PC-3 (cell line): ENCODE measurements at regions not wholly inside any gene's neighbourhood (a gene's known extent, or its start where the extent isn't known, plus 50 kb on each side); places are given as distances from the start of the nearest gene placed in this dataset.

Source experiments
- ATAC-seq: fragments of 200-7000 bp; cut with Tn5 transposase; 2 replicates; pipeline ENCODE4 v1.9.1; 2020; ENCODE audit warnings: mild to moderate bottlenecking, moderate library complexity
- BruUV-seq: library from RNA; stranded (reverse); fragments of 400-500 nt; replicated peaks from 2 replicates; lab custom pipeline; 2021; lab: Mats Ljungman, UMichigan
- CTCF ChIA-PET: fragments of 300-600 bp; sonication (Branson Sonifier 250); formaldehyde crosslinking; loops from one replicate; lab custom pipeline; 2022; ENCODE audit warnings: antibody characterized with exemption; lab: Charles Lee
- POLR2A ChIA-PET: fragments of 300-600 bp; sonication (Branson Sonifier 250); formaldehyde crosslinking; loops from one replicate; lab custom pipeline; 2022; ENCODE audit warnings: antibody characterized with exemption; ENCODE audit not compliant: unreplicated experiment; lab: Charles Lee
- DNase-seq: peaks from one replicate; pipeline ENCODE4 v3.0.0-alpha.2; 2015
- H2AFZ ChIP-seq: fragments of 300-600 bp; sonication (generic); 2 replicates; pipeline ENCODE4 v1.6.0; 2016; ENCODE audit warnings: antibody characterized with exemption, low read length
- H3F3A ChIP-seq: fragments of 300-600 bp; sonication (generic); one replicate; pipeline ENCODE4 v1.6.0; 2017; ENCODE audit warnings: antibody characterized with exemption, low read length, control low read depth, mild to moderate bottlenecking; ENCODE audit not compliant: unreplicated experiment
- H3K27ac ChIP-seq: fragments of 300-600 bp; sonication (generic); 2 replicates; pipeline ENCODE4 v1.5.1; 2016; ENCODE audit warnings: mild to moderate bottlenecking, low read length
- H3K27me3 ChIP-seq: fragments of 300-600 bp; sonication (generic); 2 replicates; pipeline ENCODE4 v1.6.1; 2016; ENCODE audit warnings: low read length, mixed read lengths
- H3K36me3 ChIP-seq: fragments of 300-600 bp; sonication (generic); 2 replicates; pipeline ENCODE4 v1.6.1; 2016; ENCODE audit warnings: low read depth, mixed run types, low read length, mixed read lengths
- H3K4me1 ChIP-seq: fragments of 300-600 bp; sonication (generic); 2 replicates; pipeline ENCODE4 v1.5.1; 2016; ENCODE audit warnings: low read length; ENCODE audit not compliant: insufficient read depth
- H3K4me2 ChIP-seq: fragments of 300-600 bp; sonication (generic); 2 replicates; pipeline ENCODE4 v1.6.0; 2016; ENCODE audit warnings: low read length
- H3K4me3 ChIP-seq: fragments of 300-600 bp; sonication (generic); 2 replicates; pipeline ENCODE4 v1.5.1; 2016; ENCODE audit warnings: mild to moderate bottlenecking, low read length, mixed read lengths
- H3K79me2 ChIP-seq: fragments of 300-600 bp; sonication (generic); 2 replicates; pipeline ENCODE4 v1.6.1; 2017; ENCODE audit warnings: low read length, mixed read lengths
- H3K9ac ChIP-seq: fragments of 300-600 bp; sonication (generic); 2 replicates; pipeline ENCODE4 v1.6.0; 2016; ENCODE audit warnings: mild to moderate bottlenecking, low read length
- H3K9me2 ChIP-seq: fragments of 300-600 bp; sonication (generic); replicated peaks from 2 replicates; pipeline ENCODE4 v1.6.1; 2016; ENCODE audit warnings: mixed run types, low read length, mixed read lengths
- H3K9me3 ChIP-seq: fragments of 300-600 bp; sonication (generic); 2 replicates; pipeline ENCODE4 v1.6.1; 2016; ENCODE audit warnings: low read length, mixed read lengths
- H4K20me1 ChIP-seq: fragments of 300-600 bp; sonication (generic); 2 replicates; pipeline ENCODE4 v1.6.1; 2016; ENCODE audit warnings: low read length, mixed read lengths
- EZH2 ChIP-seq: fragments of 300-600 bp; sonication (generic); IDR thresholded peaks from one replicate; pipeline ENCODE4 v1.6.1; 2017; ENCODE audit warnings: antibody characterized with exemption, mild to moderate bottlenecking, low read length; ENCODE audit not compliant: unreplicated experiment
- EZH2phosphoT487 ChIP-seq: fragments of 300-600 bp; sonication (generic); IDR thresholded peaks from 2 replicates; pipeline ENCODE4 v1.6.1; 2018; ENCODE audit warnings: mild to moderate bottlenecking, antibody characterized with exemption, low read length, borderline replicate concordance
- intact Hi-C: fragments of 100-400 bp; cut with micrococcal nuclease; formaldehyde crosslinking; loops from 2 replicates; pipeline ENCODE4 v1.9.0; 2023
- TF ChIP-seq, protein P1 (sequence below): fragments of 300-600 bp; sonication (generic); conservative IDR thresholded peaks from 2 replicates; pipeline ENCODE4 v1.5.1; 2017; ENCODE audit warnings: antibody characterized with exemption, low read depth, mild to moderate bottlenecking, low read length

DNA sequence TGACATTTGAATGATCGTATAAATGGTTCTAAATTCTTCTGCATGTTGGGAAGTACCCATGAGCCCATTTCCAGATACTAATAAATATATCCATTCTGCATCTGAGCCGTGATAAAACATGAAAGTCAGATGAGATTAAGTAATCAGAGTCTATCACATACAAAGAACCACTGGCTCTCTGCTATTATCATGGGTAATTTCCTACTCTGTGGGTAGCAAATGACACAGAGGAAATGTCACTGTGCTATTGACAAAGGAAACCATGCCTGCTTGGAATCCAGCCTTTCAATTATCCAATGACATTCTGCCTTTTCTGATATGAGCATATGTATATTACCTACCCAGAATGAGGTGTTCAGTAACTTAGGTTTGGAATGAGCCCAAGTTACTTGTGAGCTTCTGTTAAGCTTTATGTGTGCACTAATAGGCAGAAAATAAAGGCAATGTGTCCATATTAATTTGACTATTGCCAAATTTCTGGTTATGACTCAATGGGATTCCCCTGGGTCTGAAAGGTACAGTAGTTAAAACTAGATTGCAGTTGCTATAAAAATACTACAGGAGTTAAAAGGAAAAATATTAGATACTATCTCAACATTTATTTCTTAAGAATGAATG lies 238.7 kb upstream of the KCNIP4 start:
- Histone ChIP-seq H3K4me1 (peaks cover 18% of the 10 kb centered on the region), H3K9ac (no peak overlapping the region), H4K20me1 (no peaks in the 10 kb centered on the region), H3K79me2 (no peaks in the 10 kb centered on the region), H3K27ac (no peak overlapping the region), H3K4me2 (no peak overlapping the region), H3K27me3 (no peaks in the 10 kb centered on the region), H3F3A (no peaks in the 10 kb centered on the region), H2AFZ (no peak overlapping the region), H3K4me3 (no peak overlapping the region), H3K9me2 (no peaks in the 10 kb centered on the region), H3K36me3 (no peaks in the 10 kb centered on the region), H3K9me3 (no peaks in the 10 kb centered on the region)
- no TSS peak for BruUV-seq
- intact Hi-C loops = no loop called here
- TF ChIP-seq EZH2 = no peak
- TF ChIP-seq EZH2phosphoT487 = no peak
- TF ChIP-seq, protein P1, sequence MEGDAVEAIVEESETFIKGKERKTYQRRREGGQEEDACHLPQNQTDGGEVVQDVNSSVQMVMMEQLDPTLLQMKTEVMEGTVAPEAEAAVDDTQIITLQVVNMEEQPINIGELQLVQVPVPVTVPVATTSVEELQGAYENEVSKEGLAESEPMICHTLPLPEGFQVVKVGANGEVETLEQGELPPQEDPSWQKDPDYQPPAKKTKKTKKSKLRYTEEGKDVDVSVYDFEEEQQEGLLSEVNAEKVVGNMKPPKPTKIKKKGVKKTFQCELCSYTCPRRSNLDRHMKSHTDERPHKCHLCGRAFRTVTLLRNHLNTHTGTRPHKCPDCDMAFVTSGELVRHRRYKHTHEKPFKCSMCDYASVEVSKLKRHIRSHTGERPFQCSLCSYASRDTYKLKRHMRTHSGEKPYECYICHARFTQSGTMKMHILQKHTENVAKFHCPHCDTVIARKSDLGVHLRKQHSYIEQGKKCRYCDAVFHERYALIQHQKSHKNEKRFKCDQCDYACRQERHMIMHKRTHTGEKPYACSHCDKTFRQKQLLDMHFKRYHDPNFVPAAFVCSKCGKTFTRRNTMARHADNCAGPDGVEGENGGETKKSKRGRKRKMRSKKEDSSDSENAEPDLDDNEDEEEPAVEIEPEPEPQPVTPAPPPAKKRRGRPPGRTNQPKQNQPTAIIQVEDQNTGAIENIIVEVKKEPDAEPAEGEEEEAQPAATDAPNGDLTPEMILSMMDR = no peak
- DNase-seq = peak; percentile 45
- ChIA-PET CTCF (no interaction called here), POLR2A (no interaction called here)
- ATAC-seq = no peak

DNA sequence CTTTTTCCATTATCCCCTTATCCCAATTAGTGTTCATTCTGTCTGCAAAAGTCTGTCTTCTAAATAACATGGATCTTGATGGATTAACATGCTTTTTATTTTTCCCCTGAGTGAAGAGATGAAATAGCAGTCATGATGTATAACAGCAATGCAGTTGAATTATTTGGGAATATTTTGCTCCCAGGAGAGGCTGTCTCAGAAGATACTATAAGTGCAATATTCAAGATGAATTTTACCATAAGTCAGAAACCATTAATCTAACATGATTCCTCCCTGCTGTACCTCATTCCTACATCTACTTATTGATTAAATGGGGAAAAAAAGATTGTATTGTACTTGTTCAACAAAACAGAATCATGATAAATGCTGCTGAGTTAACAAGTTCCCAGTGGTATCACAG lies 233.2 kb upstream of the KCNIP4 start:
- no peaks in the 10 kb centered on the region for H3K79me2 ChIP-seq
- H3K9me3 ChIP-seq = no peaks in the 10 kb centered on the region
- intact Hi-C loops = no loop called here
- ATAC-seq (no peak), DNase-seq (no peak)
- no peak overlapping the region for H2AFZ ChIP-seq
- H3K9ac ChIP-seq = no peak overlapping the region
- no peaks in the 10 kb centered on the region; the same call in 1 of the 2 replicates for H3K36me3 ChIP-seq
- ChIA-PET POLR2A (no interaction called here), CTCF (no interaction called here)
- peaks cover 5% of the 10 kb centered on the region for H3F3A ChIP-seq
- H3K4me1 ChIP-seq = peaks cover 20% of the 10 kb centered on the region
- BruUV-seq = no TSS peak
- no peaks in the 10 kb centered on the region for H3K27me3 ChIP-seq
- H3K27ac ChIP-seq = no peak overlapping the region
- no peak for TF ChIP-seq EZH2
- TF ChIP-seq, protein P1 = no peak
- TF ChIP-seq EZH2phosphoT487 = no peak
- H3K9me2 ChIP-seq = no peaks in the 10 kb centered on the region
- no peak overlapping the region for H3K4me3 ChIP-seq
- H3K4me2 ChIP-seq = no peak overlapping the region
- H4K20me1 ChIP-seq = no peaks in the 10 kb centered on the region
